VCaP (cell line): ENCODE measurements at regions not wholly inside any gene's neighbourhood (a gene's known extent, or its start where the extent isn't known, plus 50 kb on each side); places are given as distances from the start of the nearest gene placed in this dataset.

Experiments used
- H3K27ac ChIP-seq: fragments of 450-650 bp; 2 replicates; pipeline ENCODE4 v1.5.1; 2017
- CTCF ChIP-seq: fragments of 450-650 bp; conservative IDR thresholded peaks from 2 replicates; pipeline ENCODE4 v1.5.1; 2017; ENCODE audit warnings: mild to moderate bottlenecking, moderate library complexity

- no peak overlapping the region for H3K27ac ChIP-seq
- TF ChIP-seq CTCF = no peak
These were observed 144.6 kb upstream of the IGFBP7 start for GRCh38 chr4:57254754-57255153.

GRCh38 chr4:57249083-57249482 lies 138.9 kb upstream of the IGFBP7 start:
- TF ChIP-seq CTCF = no peak
- no peak overlapping the region for H3K27ac ChIP-seq

GRCh38 chr4:57243076-57243475 lies 132.9 kb upstream of the IGFBP7 start:
- no peak for TF ChIP-seq CTCF

GRCh38 chr4:57234252-57234775 lies 124.1 kb upstream of the IGFBP7 start:
- TF ChIP-seq CTCF = no peak

More at GRCh38 chr4:57243076-57243475, 132.9 kb upstream of the IGFBP7 start:
- no peak overlapping the region for H3K27ac ChIP-seq

GRCh38 chr4:57233386-57233785 lies 123.2 kb upstream of the IGFBP7 start:
- TF ChIP-seq CTCF = no peak

More at GRCh38 chr4:57234252-57234775, 124.1 kb upstream of the IGFBP7 start:
- no peak overlapping the region for H3K27ac ChIP-seq

GRCh38 chr4:57231781-57232180 lies 121.6 kb upstream of the IGFBP7 start:
- TF ChIP-seq CTCF = no peak
- H3K27ac ChIP-seq = no peak overlapping the region

More at GRCh38 chr4:57233386-57233785, 123.2 kb upstream of the IGFBP7 start:
- H3K27ac ChIP-seq = peak overlapping the region; percentile 38

- no peak overlapping the region for H3K27ac ChIP-seq
- no peak for TF ChIP-seq CTCF
These were observed 110.5 kb upstream of the IGFBP7 start for GRCh38 chr4:57220734-57221133.
